Endodermal cell (in vitro differentiated cells): ENCODE measurements at regions not wholly inside any gene's neighbourhood (a gene's known extent, or its start where the extent isn't known, plus 50 kb on each side); places are given as distances from the start of the nearest gene placed in this dataset.

Source experiments
- DNase-seq: peaks from one replicate; pipeline ENCODE4 v3.0.0-alpha.2; 2017
- H3K27ac ChIP-seq: 2 replicates; pipeline ENCODE4 v1.5.1; 2013; ENCODE audit warnings: mild to moderate bottlenecking, low read depth, low read length, moderate library complexity
- H3K27me3 ChIP-seq: 2 replicates; pipeline ENCODE4 v1.6.1; 2013; ENCODE audit warnings: mild to moderate bottlenecking, low read length, moderate library complexity; ENCODE audit not compliant: insufficient read depth, control insufficient read depth, poor library complexity, severe bottlenecking
- H3K36me3 ChIP-seq: 2 replicates; pipeline ENCODE4 v1.7.0; 2013; ENCODE audit warnings: mild to moderate bottlenecking, low read length, moderate library complexity; ENCODE audit not compliant: control insufficient read depth, insufficient read depth
- H3K4me1 ChIP-seq: one replicate; pipeline ENCODE4 v1.7.0; 2013; ENCODE audit warnings: low read length; ENCODE audit not compliant: control insufficient read depth, insufficient read depth
- H3K4me3 ChIP-seq: 2 replicates; pipeline ENCODE4 v1.5.1; 2013; ENCODE audit warnings: mild to moderate bottlenecking, low read length, moderate library complexity
- H3K9ac ChIP-seq: 2 replicates; pipeline ENCODE4 v1.6.1; 2013; ENCODE audit warnings: mild to moderate bottlenecking, low read length, moderate library complexity; ENCODE audit not compliant: poor library complexity, severe bottlenecking; ENCODE audit errors: extremely low read depth
- H3K9me3 ChIP-seq: 2 replicates; pipeline ENCODE4 v1.6.1; 2013; ENCODE audit warnings: mild to moderate bottlenecking, low read length, moderate library complexity; ENCODE audit not compliant: control insufficient read depth
- H3K27ac Mint-ChIP-seq: 2 replicates; pipeline ENCODE4 v1.8.0; 2020; ENCODE audit warnings: mixed read lengths
- H3K27me3 Mint-ChIP-seq: 2 replicates; pipeline ENCODE4 v1.8.0; 2021; ENCODE audit warnings: mild to moderate bottlenecking, mixed read lengths; ENCODE audit not compliant: insufficient read depth
- H3K36me3 Mint-ChIP-seq: 2 replicates; pipeline ENCODE4 v1.8.0; 2020; ENCODE audit warnings: low read depth, mixed read lengths
- H3K4me1 Mint-ChIP-seq: 2 replicates; pipeline ENCODE4 v1.8.0; 2020; ENCODE audit warnings: mixed read lengths
- H3K4me3 Mint-ChIP-seq: 2 replicates; pipeline ENCODE4 v1.8.0; 2020; ENCODE audit warnings: mild to moderate bottlenecking, moderate library complexity, mixed read lengths
- H3K9me3 Mint-ChIP-seq: 2 replicates; pipeline ENCODE4 v1.8.0; 2020; ENCODE audit warnings: mild to moderate bottlenecking, mixed read lengths
- WGBS, 2 experiments: methylation state at CpG; one replicate each; pipeline versions ENCODE4 v1.1.5 to v1.1.7; 2013; ENCODE audit warnings: missing lambda C conversion rate in 2 of 2, mixed read lengths in 1 of 2; ENCODE audit not compliant: insufficient coverage in 1 of 2, insufficient read length in 1 of 2; 5-methylcytosine and 5-hydroxymethylcytosine counted together
- TF ChIP-seq, protein P1 (sequence below): fragments of 200-600 bp; sonication (generic); conservative IDR thresholded peaks from 2 replicates; pipeline ENCODE4 v1.5.0; 2021; ENCODE audit warnings: antibody characterized with exemption, mild to moderate bottlenecking

DNA sequence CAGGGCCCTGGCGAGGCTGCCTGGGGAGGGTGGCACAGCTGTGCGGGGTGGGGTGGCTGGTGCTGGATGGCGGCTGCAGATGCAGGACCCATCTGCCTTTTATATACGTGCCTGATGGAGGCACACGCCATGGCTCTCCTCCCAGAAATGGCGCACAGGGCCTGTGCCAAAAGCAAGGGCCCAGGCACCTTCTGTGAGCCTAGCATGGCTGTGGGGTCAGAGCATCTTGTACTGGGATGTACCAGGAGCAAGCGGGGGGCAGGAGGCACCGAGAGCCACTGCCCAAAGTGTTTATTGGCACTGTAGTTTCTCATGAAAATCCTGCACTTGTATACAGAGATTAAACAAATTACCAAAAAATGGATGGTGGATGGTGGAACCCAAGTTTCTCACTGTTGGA, 724.1 kb downstream of the GALR1 start:
- H3K4me1 ChIP-seq, result no peaks in the 10 kb centered on the region
- no peaks in the 10 kb centered on the region for H3K36me3 ChIP-seq
- Mint-ChIP-seq H3K27me3 (no peaks in the 10 kb centered on the region), H3K4me1 (peaks cover 3% of the 10 kb centered on the region), H3K27ac (no peak overlapping the region), H3K9me3 (no peaks in the 10 kb centered on the region), H3K4me3 (no peak overlapping the region), H3K36me3 (peaks cover 2% of the 10 kb centered on the region)
- WGBS, 2 experiments, result 82 to 93% methylated on average over 5 to 8 of the region's 8 CpGs
- no peaks in the 10 kb centered on the region for H3K27me3 ChIP-seq
- no peaks in the 10 kb centered on the region for H3K9me3 ChIP-seq
- H3K27ac ChIP-seq, result no peak overlapping the region
- no peak overlapping the region for H3K4me3 ChIP-seq
- H3K9ac ChIP-seq, result no peak overlapping the region
- no peak for DNase-seq
- TF ChIP-seq, protein P1, sequence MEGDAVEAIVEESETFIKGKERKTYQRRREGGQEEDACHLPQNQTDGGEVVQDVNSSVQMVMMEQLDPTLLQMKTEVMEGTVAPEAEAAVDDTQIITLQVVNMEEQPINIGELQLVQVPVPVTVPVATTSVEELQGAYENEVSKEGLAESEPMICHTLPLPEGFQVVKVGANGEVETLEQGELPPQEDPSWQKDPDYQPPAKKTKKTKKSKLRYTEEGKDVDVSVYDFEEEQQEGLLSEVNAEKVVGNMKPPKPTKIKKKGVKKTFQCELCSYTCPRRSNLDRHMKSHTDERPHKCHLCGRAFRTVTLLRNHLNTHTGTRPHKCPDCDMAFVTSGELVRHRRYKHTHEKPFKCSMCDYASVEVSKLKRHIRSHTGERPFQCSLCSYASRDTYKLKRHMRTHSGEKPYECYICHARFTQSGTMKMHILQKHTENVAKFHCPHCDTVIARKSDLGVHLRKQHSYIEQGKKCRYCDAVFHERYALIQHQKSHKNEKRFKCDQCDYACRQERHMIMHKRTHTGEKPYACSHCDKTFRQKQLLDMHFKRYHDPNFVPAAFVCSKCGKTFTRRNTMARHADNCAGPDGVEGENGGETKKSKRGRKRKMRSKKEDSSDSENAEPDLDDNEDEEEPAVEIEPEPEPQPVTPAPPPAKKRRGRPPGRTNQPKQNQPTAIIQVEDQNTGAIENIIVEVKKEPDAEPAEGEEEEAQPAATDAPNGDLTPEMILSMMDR, result no peak

DNA sequence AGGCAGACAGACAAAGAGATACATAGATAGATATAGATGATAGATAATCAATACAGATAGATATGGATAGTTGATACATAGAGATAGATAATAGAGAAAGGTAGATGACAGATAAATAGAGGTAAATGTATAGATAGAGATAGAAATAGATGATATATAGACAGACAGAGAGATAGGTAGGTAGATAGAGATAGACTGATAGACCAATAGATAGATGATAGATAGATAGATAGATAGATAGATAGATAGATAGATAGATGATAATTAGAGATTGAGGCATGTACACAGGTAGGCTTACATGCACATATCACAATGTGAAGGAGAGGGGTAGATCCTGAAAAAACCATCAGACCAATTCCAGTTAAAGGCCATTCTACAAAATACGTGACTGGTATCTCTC, 724.7 kb downstream of the GALR1 start:
- 92 to 100% methylated on average over 1 of the region's 1 CpG for WGBS, 2 experiments
- peaks cover 2% of the 10 kb centered on the region for H3K36me3 Mint-ChIP-seq
- Histone ChIP-seq H3K9me3 (no peaks in the 10 kb centered on the region), H3K27ac (no peak overlapping the region), H3K4me3 (no peak overlapping the region), H3K4me1 (no peaks in the 10 kb centered on the region), H3K27me3 (no peaks in the 10 kb centered on the region), H3K9ac (no peak overlapping the region), H3K36me3 (no peaks in the 10 kb centered on the region)
- H3K27ac Mint-ChIP-seq, result no peak overlapping the region
- no peak for DNase-seq
- TF ChIP-seq, protein P1, result no peak
- H3K9me3 Mint-ChIP-seq, result no peaks in the 10 kb centered on the region
- no peaks in the 10 kb centered on the region for H3K27me3 Mint-ChIP-seq
- no peak overlapping the region for H3K4me3 Mint-ChIP-seq
- peaks cover 3% of the 10 kb centered on the region for H3K4me1 Mint-ChIP-seq

DNA sequence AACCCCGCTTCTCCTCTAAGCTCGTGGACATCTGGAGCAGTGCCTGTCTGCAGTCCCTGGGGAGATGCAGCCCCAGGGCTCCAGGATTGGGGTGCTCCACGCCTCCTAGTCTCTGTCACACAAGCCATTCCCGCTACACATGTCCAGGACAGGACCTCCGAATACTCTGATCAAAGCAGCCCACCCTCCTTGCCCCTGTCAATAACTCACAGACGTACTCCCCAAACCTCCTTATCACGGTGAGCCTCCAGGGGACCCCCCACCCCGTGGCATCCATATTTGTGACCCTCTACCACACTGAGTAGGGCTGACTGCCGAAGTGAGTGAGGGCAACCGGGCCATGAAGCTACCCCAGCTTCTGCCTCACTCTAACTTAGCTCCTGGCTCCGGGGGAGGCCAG, 727.7 kb downstream of the GALR1 start:
- no peaks in the 10 kb centered on the region for H3K4me1 ChIP-seq
- H3K9me3 Mint-ChIP-seq, result no peaks in the 10 kb centered on the region
- H3K27me3 ChIP-seq, result no peaks in the 10 kb centered on the region
- H3K27ac Mint-ChIP-seq, result no peak overlapping the region
- no peaks in the 10 kb centered on the region for H3K9me3 ChIP-seq
- H3K36me3 Mint-ChIP-seq, result peaks cover 2% of the 10 kb centered on the region
- H3K27me3 Mint-ChIP-seq, result no peaks in the 10 kb centered on the region
- TF ChIP-seq, protein P1, result no peak
- no peak overlapping the region for H3K4me3 ChIP-seq
- no peaks in the 10 kb centered on the region for H3K36me3 ChIP-seq
- H3K4me3 Mint-ChIP-seq, result no peak overlapping the region
- no peaks in the 10 kb centered on the region for H3K4me1 Mint-ChIP-seq
- no peak overlapping the region for H3K9ac ChIP-seq
- DNase-seq, result no peak
- no peak overlapping the region for H3K27ac ChIP-seq
- 94 to 95% methylated on average over 2 to 11 of the region's 11 CpGs for WGBS, 2 experiments
